NCI-H2029 (cell line): ENCODE measurements at regions not wholly inside any gene's neighbourhood (a gene's known extent, or its start where the extent isn't known, plus 50 kb on each side); places are given as distances from the start of the nearest gene placed in this dataset.
"Not testable (repeated sequence)": the region's sequence is repeated elsewhere in the genome, so short reads cannot be mapped to it uniquely, and the experiment has no call there.

Source experiments
- DNase-seq: peaks from one replicate; lab custom pipeline; 2025; lab: John Stamatoyannopoulos, UW

GRCh38 chr19:28319918-28320317 lies 893.0 kb downstream of the UQCRFS1 start:
- no peak for DNase-seq

GRCh38 chr19:28319227-28319626 lies 893.7 kb downstream of the UQCRFS1 start:
- DNase-seq: no peak

GRCh38 chr19:28318469-28319179 lies 894.3 kb downstream of the UQCRFS1 start:
- no peak for DNase-seq

- no peak for DNase-seq
Observed at GRCh38 chr19:28316464-28316863, 896.5 kb downstream of the UQCRFS1 start.

- no peak for DNase-seq
Observed at GRCh38 chr19:28314756-28315155, 898.2 kb downstream of the UQCRFS1 start.

GRCh38 chr19:28314287-28314686 lies 898.7 kb downstream of the UQCRFS1 start:
- no peak for DNase-seq

- DNase-seq: no peak
Observed at GRCh38 chr19:28313633-28314032, 899.3 kb downstream of the UQCRFS1 start.

- no peak for DNase-seq
Observed at GRCh38 chr19:28312269-28312668, 900.7 kb downstream of the UQCRFS1 start.

GRCh38 chr19:28310829-28311228 lies 902.1 kb downstream of the UQCRFS1 start:
- DNase-seq: not testable (repeated sequence)

GRCh38 chr19:28309070-28309469 lies 903.9 kb downstream of the UQCRFS1 start:
- DNase-seq: no peak

GRCh38 chr19:28307963-28308362 lies 905.0 kb downstream of the UQCRFS1 start:
- DNase-seq: no peak

- DNase-seq: no peak
Observed at GRCh38 chr19:28307487-28307886, 905.5 kb downstream of the UQCRFS1 start.

GRCh38 chr19:28305513-28305912 lies 907.4 kb downstream of the UQCRFS1 start:
- no peak for DNase-seq

- no peak for DNase-seq
Observed at GRCh38 chr19:28303502-28303901, 909.4 kb downstream of the UQCRFS1 start.

- DNase-seq: no peak
Observed at GRCh38 chr19:28301961-28302360, 911.0 kb downstream of the UQCRFS1 start.

- no peak for DNase-seq
Observed at GRCh38 chr19:28301463-28301862, 911.5 kb downstream of the UQCRFS1 start.

GRCh38 chr19:28299649-28300048 lies 913.3 kb downstream of the UQCRFS1 start:
- DNase-seq: no peak

GRCh38 chr19:28297586-28298157 lies 915.3 kb downstream of the UQCRFS1 start:
- no peak for DNase-seq

GRCh38 chr19:28297036-28297435 lies 915.9 kb downstream of the UQCRFS1 start:
- no peak for DNase-seq

GRCh38 chr19:28296506-28296905 lies 916.4 kb downstream of the UQCRFS1 start:
- DNase-seq: no peak

GRCh38 chr19:28294975-28295374 lies 918.0 kb downstream of the UQCRFS1 start:
- DNase-seq: not testable (repeated sequence)

GRCh38 chr19:28294395-28294794 lies 918.6 kb downstream of the UQCRFS1 start:
- DNase-seq: no peak

GRCh38 chr19:28293685-28294084 lies 919.3 kb downstream of the UQCRFS1 start:
- DNase-seq: no peak
